ENCODE measurements at regions not wholly inside any gene's neighbourhood (a gene's known extent, or its start where the extent isn't known, plus 50 kb on each side); places are given as distances from the start of the nearest gene placed in this dataset.

DNA sequence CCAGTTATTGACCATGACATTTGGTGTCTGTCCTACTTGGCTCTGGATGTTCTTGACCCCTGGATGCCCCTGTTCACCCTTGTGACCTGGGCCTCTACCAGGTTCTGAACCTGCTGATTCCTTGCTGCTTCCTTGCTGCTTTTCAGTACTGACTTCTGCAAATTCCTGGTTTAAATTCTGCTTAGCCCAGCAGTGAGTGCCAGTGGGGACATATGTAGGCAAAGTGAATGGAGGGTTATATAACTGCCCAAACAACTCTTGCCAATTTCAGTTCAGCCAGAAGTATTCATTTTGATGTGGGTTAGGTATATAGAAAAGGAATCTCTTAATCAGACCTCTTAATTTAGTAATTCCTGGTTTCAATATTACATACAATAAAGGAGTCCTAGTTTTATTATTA, 220.6 kb downstream of the TAF11L14 start:
- no peak for TF ChIP-seq ZNF473 (tag by site-specific recombination; IDR thresholded peaks at IDR 0.05)
- no peak for TF ChIP-seq SETDB1 (IDR thresholded peaks at IDR 0.05; ENCODE audit: insufficient read length, low read length)
- TF ChIP-seq, protein P1, sequence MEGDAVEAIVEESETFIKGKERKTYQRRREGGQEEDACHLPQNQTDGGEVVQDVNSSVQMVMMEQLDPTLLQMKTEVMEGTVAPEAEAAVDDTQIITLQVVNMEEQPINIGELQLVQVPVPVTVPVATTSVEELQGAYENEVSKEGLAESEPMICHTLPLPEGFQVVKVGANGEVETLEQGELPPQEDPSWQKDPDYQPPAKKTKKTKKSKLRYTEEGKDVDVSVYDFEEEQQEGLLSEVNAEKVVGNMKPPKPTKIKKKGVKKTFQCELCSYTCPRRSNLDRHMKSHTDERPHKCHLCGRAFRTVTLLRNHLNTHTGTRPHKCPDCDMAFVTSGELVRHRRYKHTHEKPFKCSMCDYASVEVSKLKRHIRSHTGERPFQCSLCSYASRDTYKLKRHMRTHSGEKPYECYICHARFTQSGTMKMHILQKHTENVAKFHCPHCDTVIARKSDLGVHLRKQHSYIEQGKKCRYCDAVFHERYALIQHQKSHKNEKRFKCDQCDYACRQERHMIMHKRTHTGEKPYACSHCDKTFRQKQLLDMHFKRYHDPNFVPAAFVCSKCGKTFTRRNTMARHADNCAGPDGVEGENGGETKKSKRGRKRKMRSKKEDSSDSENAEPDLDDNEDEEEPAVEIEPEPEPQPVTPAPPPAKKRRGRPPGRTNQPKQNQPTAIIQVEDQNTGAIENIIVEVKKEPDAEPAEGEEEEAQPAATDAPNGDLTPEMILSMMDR (tag by site-specific recombination; IDR thresholded peaks at IDR 0.05) = no peak
- TF ChIP-seq ZNF138 (tag by site-specific recombination; IDR thresholded peaks at IDR 0.05; ENCODE audit: borderline replicate concordance) = no peak
- TF ChIP-seq ZBTB17 (tag by site-specific recombination; IDR thresholded peaks at IDR 0.05) = no peak
- TF ChIP-seq PRDM1 (tag by site-specific recombination; IDR thresholded peaks at IDR 0.05) = no peak
- TF ChIP-seq, protein P2, sequence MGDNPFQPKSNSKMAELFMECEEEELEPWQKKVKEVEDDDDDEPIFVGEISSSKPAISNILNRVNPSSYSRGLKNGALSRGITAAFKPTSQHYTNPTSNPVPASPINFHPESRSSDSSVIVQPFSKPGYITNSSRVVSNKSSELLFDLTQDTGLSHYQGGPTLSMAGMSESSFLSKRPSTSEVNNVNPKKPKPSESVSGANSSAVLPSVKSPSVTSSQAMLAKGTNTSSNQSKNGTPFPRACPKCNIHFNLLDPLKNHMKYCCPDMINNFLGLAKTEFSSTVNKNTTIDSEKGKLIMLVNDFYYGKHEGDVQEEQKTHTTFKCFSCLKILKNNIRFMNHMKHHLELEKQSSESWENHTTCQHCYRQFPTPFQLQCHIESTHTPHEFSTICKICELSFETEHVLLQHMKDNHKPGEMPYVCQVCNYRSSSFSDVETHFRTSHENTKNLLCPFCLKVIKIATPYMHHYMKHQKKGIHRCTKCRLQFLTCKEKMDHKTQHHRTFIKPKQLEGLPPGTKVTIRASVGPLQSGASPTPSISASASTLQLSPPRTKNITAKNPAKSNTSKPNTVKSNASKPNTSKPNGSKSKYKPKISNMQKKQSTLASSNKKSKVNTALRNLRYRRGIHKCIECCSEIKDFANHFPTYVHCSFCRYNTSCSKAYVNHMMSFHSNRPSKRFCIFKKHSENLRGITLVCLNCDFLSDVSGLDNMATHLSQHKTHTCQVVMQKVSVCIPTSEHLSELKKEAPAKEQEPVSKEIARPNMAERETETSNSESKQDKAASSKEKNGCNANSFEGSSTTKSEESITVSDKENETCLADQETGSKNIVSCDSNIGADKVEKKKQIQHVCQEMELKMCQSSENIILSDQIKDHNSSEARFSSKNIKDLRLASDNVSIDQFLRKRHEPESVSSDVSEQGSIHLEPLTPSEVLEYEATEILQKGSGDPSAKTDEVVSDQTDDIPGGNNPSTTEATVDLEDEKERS (tag by site-specific recombination; IDR thresholded peaks at IDR 0.05) = no peak
- TF ChIP-seq ZIC2 (tag by site-specific recombination; IDR thresholded peaks at IDR 0.05) = no peak
- no peak for TF ChIP-seq ZBTB8A (tag by site-specific recombination; IDR thresholded peaks at IDR 0.05)

Data from HEK293 (cell line).